GM23338 (cell line): ENCODE measurements at regions not wholly inside any gene's neighbourhood (a gene's known extent, or its start where the extent isn't known, plus 50 kb on each side); places are given as distances from the start of the nearest gene placed in this dataset.

ENCODE experiments used
- ATAC-seq: fragments of 200-7000 bp; cut with Tn5 transposase; 3 replicates; pipeline ENCODE4 v1.9.1; 2020
- DNase-seq: peaks from one replicate; pipeline ENCODE4 v3.0.0-alpha.2; 2015; ENCODE audit warnings: low spot score
- H2AFZ ChIP-seq: fragments of 200-600 bp; sonication (generic); 2 replicates; pipeline ENCODE4 v1.8.0; 2016; ENCODE audit warnings: antibody characterized with exemption, mild to moderate bottlenecking, moderate library complexity
- H3F3A ChIP-seq: fragments of 200-600 bp; sonication (generic); replicated peaks from 2 replicates; pipeline ENCODE4 v1.8.0; 2017; ENCODE audit warnings: antibody characterized with exemption, mixed run types, low read depth
- H3K27ac ChIP-seq: fragments of 200-600 bp; sonication (generic); 2 replicates; pipeline ENCODE4 v1.6.1; 2016; ENCODE audit warnings: low read depth
- H3K27me3 ChIP-seq: fragments of 200-600 bp; sonication (generic); 2 replicates; pipeline ENCODE4 v1.8.0; 2016; ENCODE audit warnings: mild to moderate bottlenecking, mixed run types, moderate library complexity; ENCODE audit not compliant: insufficient read depth
- H3K36me3 ChIP-seq: fragments of 200-600 bp; sonication (generic); 2 replicates; pipeline ENCODE4 v1.8.0; 2016; ENCODE audit warnings: mild to moderate bottlenecking; ENCODE audit not compliant: insufficient read depth
- H3K4me1 ChIP-seq: fragments of 200-600 bp; sonication (generic); 2 replicates; pipeline ENCODE4 v1.8.0; 2016; ENCODE audit warnings: mild to moderate bottlenecking, moderate library complexity; ENCODE audit not compliant: insufficient read depth
- H3K4me2 ChIP-seq: fragments of 200-600 bp; sonication (generic); 2 replicates; pipeline ENCODE4 v1.7.1; 2017; ENCODE audit warnings: mixed run types
- H3K4me3 ChIP-seq: fragments of 200-600 bp; sonication (generic); 2 replicates; pipeline ENCODE4 v1.6.1; 2016; ENCODE audit warnings: mixed run types
- H3K79me2 ChIP-seq: fragments of 200-600 bp; sonication (generic); replicated peaks from 2 replicates; pipeline ENCODE4 v1.8.0; 2017; ENCODE audit warnings: mild to moderate bottlenecking; ENCODE audit not compliant: insufficient read depth
- H3K9me2 ChIP-seq: fragments of 200-600 bp; sonication (generic); 2 replicates; pipeline ENCODE4 v1.8.0; 2017; ENCODE audit not compliant: insufficient read depth
- H4K20me1 ChIP-seq: fragments of 200-600 bp; sonication (generic); replicated peaks from 2 replicates; pipeline ENCODE4 v1.8.0; 2017; ENCODE audit warnings: mild to moderate bottlenecking; ENCODE audit not compliant: insufficient read depth
- H3K27ac Mint-ChIP-seq: 2 replicates; pipeline ENCODE4 v1.8.0; 2020; ENCODE audit warnings: inconsistent platforms, mild to moderate bottlenecking, moderate library complexity, mixed read lengths
- H3K27me3 Mint-ChIP-seq: 3 replicates; pipeline ENCODE4 v1.8.0; 2022; ENCODE audit warnings: low read depth, mild to moderate bottlenecking, moderate library complexity, mixed read lengths, inconsistent platforms; ENCODE audit not compliant: insufficient read depth, poor library complexity
- H3K36me3 Mint-ChIP-seq: 3 replicates; pipeline ENCODE4 v1.8.0; 2021; ENCODE audit warnings: low read depth, mild to moderate bottlenecking, inconsistent platforms, moderate library complexity, mixed read lengths
- H3K4me1 Mint-ChIP-seq: 3 replicates; pipeline ENCODE4 v1.8.0; 2020; ENCODE audit warnings: mild to moderate bottlenecking, inconsistent platforms, mixed read lengths
- H3K4me3 Mint-ChIP-seq: 3 replicates; pipeline ENCODE4 v1.8.0; 2021; ENCODE audit warnings: moderate library complexity, mild to moderate bottlenecking, inconsistent platforms, mixed read lengths
- H3K9me3 Mint-ChIP-seq: 3 replicates; pipeline ENCODE4 v1.8.0; 2020; ENCODE audit warnings: moderate library complexity, mild to moderate bottlenecking, inconsistent platforms, mixed read lengths
- CREB1 ChIP-seq: fragments of 250-450 bp; sonication (Bioruptor Pico); IDR thresholded peaks from 2 replicates; pipeline ENCODE4 v1.5.0; 2020; ENCODE audit warnings: low read depth, mild to moderate bottlenecking, moderate library complexity
- ETS1 ChIP-seq: IDR thresholded peaks from 2 replicates; pipeline ENCODE4 v1.6.1; 2016; ENCODE audit warnings: antibody characterized with exemption
- EZH2 ChIP-seq: fragments of 200-600 bp; sonication (generic); IDR thresholded peaks from one replicate; pipeline ENCODE4 v1.8.0; 2017; ENCODE audit warnings: antibody characterized with exemption, mild to moderate bottlenecking, low read depth; ENCODE audit not compliant: unreplicated experiment
- EZH2phosphoT487 ChIP-seq: fragments of 200-600 bp; sonication (generic); IDR thresholded peaks from one replicate; pipeline ENCODE4 v1.8.1; 2018; ENCODE audit warnings: antibody characterized with exemption; ENCODE audit not compliant: unreplicated experiment
- JUNB ChIP-seq: IDR thresholded peaks from one replicate; pipeline ENCODE4 v1.6.1; 2016; ENCODE audit warnings: antibody characterized with exemption; ENCODE audit not compliant: unreplicated experiment
- NANOG ChIP-seq: IDR thresholded peaks from 2 replicates; pipeline ENCODE4 v1.6.1; 2016; ENCODE audit warnings: antibody characterized with exemption, borderline replicate concordance
- POLR2AphosphoS5 ChIP-seq: IDR thresholded peaks from 2 replicates; pipeline ENCODE4 v1.6.1; 2016; ENCODE audit warnings: antibody characterized with exemption, low read depth
- STAT1 ChIP-seq: IDR thresholded peaks from one replicate; pipeline ENCODE4 v1.6.1; 2016; ENCODE audit warnings: antibody characterized with exemption; ENCODE audit not compliant: unreplicated experiment
- ZNF114 ChIP-seq: fragments of 250-450 bp; sonication (Bioruptor Pico); IDR thresholded peaks from 2 replicates; pipeline ENCODE4 v1.5.0; 2020; ENCODE audit warnings: mild to moderate bottlenecking, moderate library complexity
- ZNF331 ChIP-seq: fragments of 250-450 bp; sonication (Bioruptor Pico); IDR thresholded peaks from 2 replicates; pipeline ENCODE4 v1.5.0; 2020; ENCODE audit warnings: low read depth, mild to moderate bottlenecking, moderate library complexity
- ZNF462 ChIP-seq: fragments of 250-450 bp; sonication (Bioruptor Pico); IDR thresholded peaks from 2 replicates; pipeline ENCODE4 v1.5.0; 2020; ENCODE audit warnings: mild to moderate bottlenecking, moderate library complexity
- TF ChIP-seq, protein P1 (sequence below), 2 experiments: fragments of 200-600 bp in 1 of 2; sonication (generic) in 1 of 2; conservative IDR thresholded peaks; 2 replicates each; pipeline versions ENCODE4 v1.5.1 to v1.6.1; 2016 to 2017; ENCODE audit warnings: antibody characterized with exemption in 2 of 2, low read depth in 2 of 2, mild to moderate bottlenecking in 2 of 2, moderate library complexity in 1 of 2

GRCh38 chrX:39966176-39966575 lies 131.6 kb downstream of the BCOR start:
- Mint-ChIP-seq H3K27me3 (peaks cover 4% of the 10 kb centered on the region), H3K4me3 (no peak overlapping the region), H3K4me1 (peaks cover 12% of the 10 kb centered on the region), H3K27ac (no peak overlapping the region), H3K36me3 (peaks cover 6% of the 10 kb centered on the region; the same call in 2 of the 3 replicates), H3K9me3 (peaks cover 8% of the 10 kb centered on the region)
- H3K36me3 ChIP-seq: no peaks in the 10 kb centered on the region
- ATAC-seq (no peak), DNase-seq (no peak)
- no peaks in the 10 kb centered on the region for H3K27me3 ChIP-seq
- H3K9me2 ChIP-seq: no peaks in the 10 kb centered on the region
- no peaks in the 10 kb centered on the region for H4K20me1 ChIP-seq
- H3F3A ChIP-seq: no peaks in the 10 kb centered on the region
- no peak overlapping the region for H3K4me2 ChIP-seq
- TF ChIP-seq JUNB (no peak), EZH2 (no peak), POLR2AphosphoS5 (no peak), ZNF462 (no peak), NANOG (no peak), EZH2phosphoT487 (no peak), CREB1 (CRISPR knock-in tag) (no peak), STAT1 (no peak), ETS1 (no peak), ZNF114 (no peak), ZNF331 (CRISPR knock-in tag) (no peak)
- TF ChIP-seq, protein P1, sequence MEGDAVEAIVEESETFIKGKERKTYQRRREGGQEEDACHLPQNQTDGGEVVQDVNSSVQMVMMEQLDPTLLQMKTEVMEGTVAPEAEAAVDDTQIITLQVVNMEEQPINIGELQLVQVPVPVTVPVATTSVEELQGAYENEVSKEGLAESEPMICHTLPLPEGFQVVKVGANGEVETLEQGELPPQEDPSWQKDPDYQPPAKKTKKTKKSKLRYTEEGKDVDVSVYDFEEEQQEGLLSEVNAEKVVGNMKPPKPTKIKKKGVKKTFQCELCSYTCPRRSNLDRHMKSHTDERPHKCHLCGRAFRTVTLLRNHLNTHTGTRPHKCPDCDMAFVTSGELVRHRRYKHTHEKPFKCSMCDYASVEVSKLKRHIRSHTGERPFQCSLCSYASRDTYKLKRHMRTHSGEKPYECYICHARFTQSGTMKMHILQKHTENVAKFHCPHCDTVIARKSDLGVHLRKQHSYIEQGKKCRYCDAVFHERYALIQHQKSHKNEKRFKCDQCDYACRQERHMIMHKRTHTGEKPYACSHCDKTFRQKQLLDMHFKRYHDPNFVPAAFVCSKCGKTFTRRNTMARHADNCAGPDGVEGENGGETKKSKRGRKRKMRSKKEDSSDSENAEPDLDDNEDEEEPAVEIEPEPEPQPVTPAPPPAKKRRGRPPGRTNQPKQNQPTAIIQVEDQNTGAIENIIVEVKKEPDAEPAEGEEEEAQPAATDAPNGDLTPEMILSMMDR (conservative IDR thresholded peaks at IDR 0.05; ENCODE audit: low read depth in 2 of 2): no peak
- H3K4me3 ChIP-seq: no peak overlapping the region
- H3K27ac ChIP-seq: no peak overlapping the region
- H2AFZ ChIP-seq: no peak overlapping the region
- H3K4me1 ChIP-seq: peaks cover 7% of the 10 kb centered on the region
- H3K79me2 ChIP-seq: no peaks in the 10 kb centered on the region
